ENCODE measurements at regions not wholly inside any gene's neighbourhood (a gene's known extent, or its start where the extent isn't known, plus 50 kb on each side); places are given as distances from the start of the nearest gene placed in this dataset.
"Not testable (repeated sequence)": the region's sequence is repeated elsewhere in the genome, so short reads cannot be mapped to it uniquely, and the experiment has no call there.

- not testable (repeated sequence) for DNase-seq
These were observed 152.1 kb upstream of the POTEB2 start for GRCh38 chr15:21018176-21018575.

GRCh38 chr15:21017326-21017725, 151.2 kb upstream of the POTEB2 start:
- DNase-seq, result not testable (repeated sequence)

- not testable (repeated sequence) for DNase-seq
These were observed 150.5 kb upstream of the POTEB2 start for GRCh38 chr15:21016589-21016988.

DNA sequence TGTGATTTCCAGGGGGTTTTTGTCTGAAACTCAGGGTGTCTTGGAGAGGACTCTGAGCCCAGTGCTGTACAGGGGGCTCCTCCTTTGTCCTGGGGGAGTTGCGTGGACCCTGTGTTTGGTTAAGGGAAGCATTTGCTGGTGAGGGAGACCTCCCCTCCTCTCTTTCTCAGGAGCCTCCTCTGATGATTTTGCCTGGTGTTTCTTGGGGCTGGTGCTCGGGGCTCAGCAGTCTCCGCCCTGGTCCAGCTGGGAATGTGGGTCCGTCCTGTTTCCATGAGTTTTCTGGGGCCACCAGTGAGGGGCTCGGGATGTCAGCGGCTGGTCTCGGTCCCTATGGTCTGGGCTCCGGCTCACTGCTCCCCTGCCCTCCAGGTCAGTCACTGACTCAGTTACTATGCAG, 149.1 kb upstream of the POTEB2 start:
- DNase-seq, result not testable (repeated sequence)

DNA sequence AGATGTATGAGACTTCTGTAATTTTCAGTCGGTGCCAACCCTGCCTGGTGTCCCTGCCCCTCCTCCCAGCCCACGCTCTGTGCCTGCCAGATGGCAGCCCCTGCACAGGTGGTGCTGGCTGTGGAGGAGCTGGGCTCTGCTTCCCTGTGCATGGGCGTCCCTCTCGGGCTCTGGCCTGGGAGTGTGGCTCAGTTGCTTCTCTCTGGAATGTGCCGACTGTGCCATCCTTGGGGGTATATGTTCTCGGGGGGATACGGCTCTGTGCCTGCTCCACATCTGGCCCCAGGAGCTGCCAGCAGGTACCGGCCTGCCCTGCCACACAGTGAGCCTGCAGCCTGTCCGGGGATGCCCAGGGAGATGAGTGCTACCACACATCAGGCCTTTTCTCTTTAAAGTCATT, 147.2 kb upstream of the POTEB2 start:
- DNase-seq, result not testable (repeated sequence)

GRCh38 chr15:21009651-21010050, 143.5 kb upstream of the POTEB2 start:
- not testable (repeated sequence) for DNase-seq

DNA sequence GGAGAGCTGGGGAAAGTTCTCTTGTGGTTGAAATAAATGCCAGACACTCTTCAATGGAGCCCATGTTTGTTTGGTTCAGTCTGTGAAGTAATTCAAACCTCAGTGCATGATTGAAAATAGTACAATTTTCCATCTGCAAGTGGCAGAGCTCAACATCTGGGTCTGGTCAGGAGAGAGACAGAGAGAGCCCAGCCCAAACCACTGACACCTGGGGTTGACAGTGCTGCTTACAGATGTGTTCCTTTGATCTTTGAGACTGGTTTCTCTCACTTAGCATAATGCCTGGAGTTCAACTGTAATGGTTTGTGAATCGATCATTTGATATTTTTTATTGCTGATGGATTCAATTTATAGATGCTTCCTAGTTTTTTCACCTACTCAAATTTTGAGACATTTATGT, 137.3 kb upstream of the POTEB2 start:
- not testable (repeated sequence) for DNase-seq

GRCh38 chr15:21001950-21002349, 135.8 kb upstream of the POTEB2 start:
- DNase-seq, result not testable (repeated sequence)

- not testable (repeated sequence) for DNase-seq
These were observed 125.6 kb upstream of the POTEB2 start for GRCh38 chr15:20991691-20992090.

DNA sequence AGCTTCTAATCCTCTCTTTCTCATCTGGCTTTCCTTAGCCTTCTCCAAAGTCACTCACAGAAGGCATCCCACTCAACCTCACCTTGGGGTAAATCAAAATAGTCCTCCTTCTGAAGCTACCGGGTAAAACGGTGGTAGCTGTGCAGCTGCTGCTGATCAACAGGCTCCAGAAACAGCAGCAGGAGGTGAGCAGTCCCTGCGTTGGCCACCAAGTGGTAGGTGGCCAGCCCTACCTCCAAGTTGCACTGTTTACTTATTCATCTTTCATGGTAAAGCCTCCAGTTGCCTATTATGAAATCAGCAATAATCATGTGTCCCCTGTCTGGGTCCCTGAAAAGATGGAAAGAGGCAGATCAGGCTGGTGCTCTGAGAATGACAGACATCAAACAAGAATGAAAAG, 125.1 kb upstream of the POTEB2 start:
- DNase-seq, result not testable (repeated sequence)

DNA sequence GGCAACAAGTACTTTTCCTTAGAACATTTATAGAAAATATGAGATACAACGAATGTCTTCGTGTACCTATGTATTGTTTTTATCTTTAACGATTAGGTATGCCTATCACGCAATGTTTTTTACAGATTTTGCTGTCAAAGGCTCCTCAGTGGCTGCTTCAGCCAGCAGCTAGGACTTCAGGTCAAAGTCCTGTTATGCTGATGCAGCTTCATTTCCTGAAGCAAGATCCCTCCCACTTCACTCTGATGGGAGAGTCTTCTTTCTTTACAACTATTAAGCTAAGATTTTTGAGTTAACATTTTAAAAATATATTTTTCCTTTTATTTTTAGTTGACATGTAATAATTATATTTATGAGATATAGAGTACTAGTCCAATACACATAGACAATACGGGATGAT, 120.7 kb upstream of the POTEB2 start:
- DNase-seq, result not testable (repeated sequence)

DNA sequence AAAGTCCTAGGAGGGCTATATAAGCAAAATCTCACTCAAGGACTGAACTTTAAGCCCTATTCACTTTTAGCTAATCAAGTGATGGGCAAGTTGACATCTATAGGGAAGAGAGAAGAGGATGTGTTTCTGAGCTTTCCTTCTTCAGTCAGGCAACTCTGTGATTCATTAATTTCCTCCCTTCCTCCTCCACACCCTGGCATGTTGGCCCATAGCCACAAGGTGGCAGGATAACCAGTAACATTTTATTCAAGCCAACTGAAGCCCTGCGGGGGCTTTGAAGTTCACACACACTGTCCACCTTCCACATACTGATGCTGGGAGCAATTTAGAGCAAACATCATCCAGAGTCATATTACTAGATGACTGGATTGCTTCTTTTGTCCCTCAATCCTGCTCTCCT, 111.9 kb upstream of the POTEB2 start:
- not testable (repeated sequence) for DNase-seq

- DNase-seq, result not testable (repeated sequence)
These were observed 106.6 kb upstream of the POTEB2 start for GRCh38 chr15:20972762-20973161.

- DNase-seq, result not testable (repeated sequence)
These were observed 93.2 kb upstream of the POTEB2 start for GRCh38 chr15:20959299-20959698.

GRCh38 chr15:20929322-20929721, 63.2 kb upstream of the POTEB2 start:
- not testable (repeated sequence) for DNase-seq
